Osteocyte (in vitro differentiated cells): ENCODE measurements at regions not wholly inside any gene's neighbourhood (a gene's known extent, or its start where the extent isn't known, plus 50 kb on each side); places are given as distances from the start of the nearest gene placed in this dataset.

Source experiments
- DNase-seq: peaks from one replicate; pipeline ENCODE4 v3.0.0; 2021; ENCODE audit warnings: mixed read lengths; ENCODE audit not compliant: unreplicated experiment; ENCODE audit errors: extremely low spot score
- H3K27ac Mint-ChIP-seq: one replicate; pipeline ENCODE4 v1.8.0; 2021; ENCODE audit warnings: mild to moderate bottlenecking, mixed read lengths; ENCODE audit not compliant: unreplicated experiment
- H3K27me3 Mint-ChIP-seq: one replicate; pipeline ENCODE4 v1.8.0; 2021; ENCODE audit warnings: mixed read lengths; ENCODE audit not compliant: unreplicated experiment
- H3K36me3 Mint-ChIP-seq: one replicate; pipeline ENCODE4 v1.8.0; 2021; ENCODE audit warnings: mixed read lengths; ENCODE audit not compliant: unreplicated experiment
- H3K4me1 Mint-ChIP-seq: one replicate; pipeline ENCODE4 v1.8.0; 2021; ENCODE audit warnings: mixed read lengths; ENCODE audit not compliant: unreplicated experiment
- H3K4me3 Mint-ChIP-seq: one replicate; pipeline ENCODE4 v1.8.0; 2021; ENCODE audit warnings: mild to moderate bottlenecking, moderate library complexity, mixed read lengths; ENCODE audit not compliant: unreplicated experiment
- H3K9me3 Mint-ChIP-seq: one replicate; pipeline ENCODE4 v1.8.0; 2021; ENCODE audit warnings: mixed read lengths; ENCODE audit not compliant: unreplicated experiment
- TF ChIP-seq, protein P1 (sequence below): fragments of 200-600 bp; sonication (generic); IDR thresholded peaks from 2 replicates; pipeline ENCODE4 v1.5.0; 2021; ENCODE audit warnings: antibody characterized with exemption, mild to moderate bottlenecking, moderate library complexity

- H3K9me3 Mint-ChIP-seq: peaks cover 15% of the 10 kb centered on the region
- H3K27me3 Mint-ChIP-seq: peaks cover 27% of the 10 kb centered on the region
- no peak overlapping the region for H3K27ac Mint-ChIP-seq
- TF ChIP-seq, protein P1, sequence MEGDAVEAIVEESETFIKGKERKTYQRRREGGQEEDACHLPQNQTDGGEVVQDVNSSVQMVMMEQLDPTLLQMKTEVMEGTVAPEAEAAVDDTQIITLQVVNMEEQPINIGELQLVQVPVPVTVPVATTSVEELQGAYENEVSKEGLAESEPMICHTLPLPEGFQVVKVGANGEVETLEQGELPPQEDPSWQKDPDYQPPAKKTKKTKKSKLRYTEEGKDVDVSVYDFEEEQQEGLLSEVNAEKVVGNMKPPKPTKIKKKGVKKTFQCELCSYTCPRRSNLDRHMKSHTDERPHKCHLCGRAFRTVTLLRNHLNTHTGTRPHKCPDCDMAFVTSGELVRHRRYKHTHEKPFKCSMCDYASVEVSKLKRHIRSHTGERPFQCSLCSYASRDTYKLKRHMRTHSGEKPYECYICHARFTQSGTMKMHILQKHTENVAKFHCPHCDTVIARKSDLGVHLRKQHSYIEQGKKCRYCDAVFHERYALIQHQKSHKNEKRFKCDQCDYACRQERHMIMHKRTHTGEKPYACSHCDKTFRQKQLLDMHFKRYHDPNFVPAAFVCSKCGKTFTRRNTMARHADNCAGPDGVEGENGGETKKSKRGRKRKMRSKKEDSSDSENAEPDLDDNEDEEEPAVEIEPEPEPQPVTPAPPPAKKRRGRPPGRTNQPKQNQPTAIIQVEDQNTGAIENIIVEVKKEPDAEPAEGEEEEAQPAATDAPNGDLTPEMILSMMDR: no peak
- no peak for DNase-seq
- H3K36me3 Mint-ChIP-seq: no peaks in the 10 kb centered on the region
- H3K4me1 Mint-ChIP-seq: no peaks in the 10 kb centered on the region
- no peak overlapping the region for H3K4me3 Mint-ChIP-seq
These were observed 815.4 kb downstream of the DACH1 start for GRCh38 chr13:71051573-71051972.

- H3K27ac Mint-ChIP-seq: no peak overlapping the region
These were observed 820.5 kb downstream of the DACH1 start for GRCh38 chr13:71046360-71047079.

GRCh38 chr13:71045101-71045500 lies 821.9 kb downstream of the DACH1 start:
- no peaks in the 10 kb centered on the region for H3K9me3 Mint-ChIP-seq
- H3K36me3 Mint-ChIP-seq: no peaks in the 10 kb centered on the region
- DNase-seq: no peak
- peaks cover 21% of the 10 kb centered on the region for H3K27me3 Mint-ChIP-seq
- TF ChIP-seq, protein P1: no peak
- H3K27ac Mint-ChIP-seq: no peak overlapping the region
- H3K4me3 Mint-ChIP-seq: no peak overlapping the region
- H3K4me1 Mint-ChIP-seq: no peaks in the 10 kb centered on the region

More at GRCh38 chr13:71046360-71047079, 820.5 kb downstream of the DACH1 start:
- Mint-ChIP-seq H3K27me3 (peaks cover 19% of the 10 kb centered on the region), H3K36me3 (no peaks in the 10 kb centered on the region), H3K4me3 (no peak overlapping the region), H3K4me1 (no peaks in the 10 kb centered on the region), H3K9me3 (no peaks in the 10 kb centered on the region)
- TF ChIP-seq, protein P1: no peak
- no peak for DNase-seq

DNA sequence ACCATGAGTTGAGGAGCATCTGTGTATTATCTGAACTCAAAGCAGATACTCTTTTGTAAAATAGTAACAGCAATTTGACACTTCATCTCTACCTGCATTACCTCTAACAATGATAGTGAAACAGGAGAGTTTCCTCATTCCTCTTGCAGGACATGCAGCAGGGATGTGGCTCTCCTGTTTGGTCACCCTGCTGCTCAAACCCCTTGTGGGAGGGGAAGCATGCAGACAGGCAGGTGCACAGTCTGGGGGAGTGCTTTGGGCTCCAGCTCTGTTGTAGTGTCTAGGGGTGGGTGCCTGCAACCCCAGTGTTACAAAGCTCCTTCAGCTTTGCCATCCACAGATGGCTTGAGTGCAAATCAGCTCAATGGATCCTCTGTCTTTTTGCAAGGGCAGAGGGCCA lies 827.6 kb downstream of the DACH1 start:
- peaks cover 11% of the 10 kb centered on the region for H3K27me3 Mint-ChIP-seq
- H3K4me3 Mint-ChIP-seq: no peak overlapping the region
- H3K4me1 Mint-ChIP-seq: no peaks in the 10 kb centered on the region
- no peak for DNase-seq
- H3K9me3 Mint-ChIP-seq: no peaks in the 10 kb centered on the region
- TF ChIP-seq, protein P1: no peak
- no peaks in the 10 kb centered on the region for H3K36me3 Mint-ChIP-seq
- no peak overlapping the region for H3K27ac Mint-ChIP-seq

GRCh38 chr13:71034018-71034417 lies 833.0 kb downstream of the DACH1 start:
- TF ChIP-seq, protein P1: no peak
- Mint-ChIP-seq H3K4me3 (no peak overlapping the region), H3K27ac (no peak overlapping the region)

More at GRCh38 chr13:71034018-71034417, 833.0 kb downstream of the DACH1 start:
- H3K4me1 Mint-ChIP-seq: no peaks in the 10 kb centered on the region
- peaks cover 9% of the 10 kb centered on the region for H3K27me3 Mint-ChIP-seq
- H3K9me3 Mint-ChIP-seq: peaks cover 5% of the 10 kb centered on the region
- DNase-seq: no peak
- no peaks in the 10 kb centered on the region for H3K36me3 Mint-ChIP-seq
